Tibial nerve (tissue), 4 donors: ENCODE measurements at regions not wholly inside any gene's neighbourhood (a gene's known extent, or its start where the extent isn't known, plus 50 kb on each side); places are given as distances from the start of the nearest gene placed in this dataset.
"Not testable (repeated sequence)": the region's sequence is repeated elsewhere in the genome, so short reads cannot be mapped to it uniquely, and the experiment has no call there.

Source experiments
- DNase-seq, 2 donors: peaks; one replicate each; pipeline ENCODE4 v3.0.0-alpha.2; 2019; ENCODE audit warnings: low spot score in 2 of 2
- H3K27ac ChIP-seq, 4 donors: fragments of 200-600 bp; sonication (generic) in 3 of 4; one replicate each; pipeline ENCODE4 v1.5.1; 2017 to 2019; ENCODE audit warnings: mild to moderate bottlenecking in 1 of 4
- H3K27me3 ChIP-seq, 2 donors: fragments of 200-600 bp; sonication (generic) in 1 of 2; one replicate each; pipeline versions ENCODE4 v1.5.1 to v1.6.0; 2017 to 2019
- H3K36me3 ChIP-seq, 3 donors: fragments of 200-600 bp; sonication (generic); one replicate each; pipeline ENCODE4 v1.5.1; 2018 to 2019
- H3K4me1 ChIP-seq, 4 donors: fragments of 200-600 bp; sonication (generic) in 3 of 4; one replicate each; pipeline ENCODE4 v1.5.1; 2017 to 2019
- H3K4me3 ChIP-seq, 4 donors: fragments of 200-600 bp; sonication (generic) in 3 of 4; one replicate each; pipeline ENCODE4 v1.5.1; 2017 to 2019; ENCODE audit warnings: mild to moderate bottlenecking in 1 of 4, moderate library complexity in 1 of 4
- H3K9me3 ChIP-seq, 4 donors: fragments of 200-600 bp; sonication (generic) in 3 of 4; one replicate each; pipeline ENCODE4 v1.5.1; 2017 to 2019
- CTCF ChIP-seq, 5 experiments: fragments of 200-600 bp in 3 of 5; fragments of 450-650 bp in 2 of 5; sonication (generic) in 3 of 5; IDR thresholded peaks; one replicate each; pipeline ENCODE4 v1.5.1; 2016 to 2019; ENCODE audit warnings: antibody characterized with exemption in 5 of 5, mild to moderate bottlenecking in 3 of 5, moderate library complexity in 2 of 5
- EP300 ChIP-seq, 2 donors: sonication (generic); formaldehyde crosslinking; IDR thresholded peaks; one replicate each; pipeline ENCODE4 v1.6.1; 2017; ENCODE audit warnings: antibody characterized with exemption in 2 of 2, mild to moderate bottlenecking in 1 of 2
- POLR2A ChIP-seq, 2 donors: fragments of 450-650 bp; IDR thresholded peaks; one replicate each; pipeline ENCODE4 v1.6.1; 2017; ENCODE audit warnings: antibody characterized with exemption in 2 of 2, mild to moderate bottlenecking in 2 of 2, moderate library complexity in 2 of 2
- WGBS, 2 donors: methylation state at CpG; one replicate each; pipeline ENCODE4 v1.1.5; 2018; 5-methylcytosine and 5-hydroxymethylcytosine counted together

GRCh38 chr2:16392647-16393499 is 272.8 kb downstream of the CYRIA start:
- no peak for TF ChIP-seq EP300 (IDR thresholded peaks at IDR 0.05)
- TF ChIP-seq CTCF (IDR thresholded peaks at IDR 0.05) = no peak
- no peak for TF ChIP-seq POLR2A (IDR thresholded peaks at IDR 0.05)
- Histone ChIP-seq H3K9me3 (no peaks in the 10 kb centered on the region), H3K27me3 (no peaks in the 10 kb centered on the region), H3K4me3 (no peak overlapping the region), H3K27ac (no peak overlapping the region), H3K4me1 (no peaks in the 10 kb centered on the region), H3K36me3 (no peaks in the 10 kb centered on the region)
- DNase-seq = no peak
- 58 to 60% methylated on average over 13 to 14 of the region's 14 CpGs for WGBS, 2 donors

DNA sequence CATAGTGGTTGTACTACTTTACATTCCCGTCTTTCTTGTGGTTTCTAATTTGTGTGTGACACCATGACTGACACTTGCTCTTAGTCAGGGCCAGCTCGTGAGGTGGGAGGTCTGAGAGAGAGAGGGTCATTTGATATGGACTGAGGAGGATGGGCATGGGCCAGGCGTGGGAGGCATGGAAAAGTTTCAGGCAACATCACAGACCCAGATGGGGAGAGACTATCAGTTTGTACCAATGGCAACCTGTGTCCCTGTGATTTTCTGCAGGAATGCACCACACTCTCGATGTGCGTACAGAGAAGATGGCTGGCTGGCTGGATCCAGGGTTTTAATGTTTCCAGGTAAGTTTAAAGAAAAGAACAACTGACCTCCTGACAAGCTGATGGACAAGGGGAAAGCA is 273.6 kb downstream of the CYRIA start:
- H3K9me3 ChIP-seq = no peaks in the 10 kb centered on the region
- TF ChIP-seq POLR2A (IDR thresholded peaks at IDR 0.05) (no peak), EP300 (IDR thresholded peaks at IDR 0.05) (no peak), CTCF (IDR thresholded peaks at IDR 0.05) (no peak)
- DNase-seq = no peak
- H3K36me3 ChIP-seq = no peaks in the 10 kb centered on the region
- WGBS, 2 donors = 82 to 87% methylated on average over 5 of the region's 5 CpGs
- H3K4me3 ChIP-seq = no peak overlapping the region
- H3K27ac ChIP-seq = no peak overlapping the region
- H3K4me1 ChIP-seq = no peaks in the 10 kb centered on the region
- no peaks in the 10 kb centered on the region for H3K27me3 ChIP-seq

GRCh38 chr2:16390561-16390960 is 275.1 kb downstream of the CYRIA start:
- WGBS, 2 donors = 88 to 90% methylated on average over 6 of the region's 6 CpGs
- Histone ChIP-seq H3K9me3 (no peaks in the 10 kb centered on the region), H3K27ac (no peak overlapping the region), H3K27me3 (no peaks in the 10 kb centered on the region), H3K36me3 (no peaks in the 10 kb centered on the region), H3K4me3 (no peak overlapping the region), H3K4me1 (no peaks in the 10 kb centered on the region)
- no peak for DNase-seq
- TF ChIP-seq EP300 (IDR thresholded peaks at IDR 0.05) (no peak), CTCF (IDR thresholded peaks at IDR 0.05) (no peak), POLR2A (IDR thresholded peaks at IDR 0.05) (no peak)

- no peaks in the 10 kb centered on the region for H3K9me3 ChIP-seq
- no peaks in the 10 kb centered on the region for H3K4me1 ChIP-seq
- TF ChIP-seq EP300 (IDR thresholded peaks at IDR 0.05) (no peak), CTCF (IDR thresholded peaks at IDR 0.05) (no peak), POLR2A (IDR thresholded peaks at IDR 0.05) (no peak)
- H3K4me3 ChIP-seq = no peak overlapping the region
- 88 to 94% methylated on average over 3 of the region's 3 CpGs for WGBS, 2 donors
- H3K27me3 ChIP-seq = no peaks in the 10 kb centered on the region
- DNase-seq = no peak
- no peaks in the 10 kb centered on the region for H3K36me3 ChIP-seq
- no peak overlapping the region for H3K27ac ChIP-seq
These were observed 276.0 kb downstream of the CYRIA start for GRCh38 chr2:16389611-16390010.

- not testable (repeated sequence) for H3K36me3 ChIP-seq, H3K9me3 ChIP-seq, H3K27ac ChIP-seq, DNase-seq, H3K4me3 ChIP-seq, H3K27me3 ChIP-seq, H3K4me1 ChIP-seq
- 92 to 94% methylated on average over 16 of the region's 16 CpGs for WGBS, 2 donors
These were observed 277.3 kb downstream of the CYRIA start for GRCh38 chr2:16388199-16388830.
